Trophoblast cell (in vitro differentiated cells and primary cell): ENCODE measurements at regions not wholly inside any gene's neighbourhood (a gene's known extent, or its start where the extent isn't known, plus 50 kb on each side); places are given as distances from the start of the nearest gene placed in this dataset.
"Not testable (repeated sequence)": the region's sequence is repeated elsewhere in the genome, so short reads cannot be mapped to it uniquely, and the experiment has no call there.

Experiments used
- DNase-seq, 2 donors: peaks; one replicate each; pipeline ENCODE4 v3.0.0-alpha.2; 2016
- H2AFZ ChIP-seq: 2 replicates; pipeline ENCODE4 v1.6.1; 2013; ENCODE audit warnings: low read length, moderate library complexity, mild to moderate bottlenecking; ENCODE audit not compliant: insufficient read depth, poor library complexity
- H2AK5ac ChIP-seq: 2 replicates; pipeline ENCODE4 v1.6.1; 2013; ENCODE audit warnings: mild to moderate bottlenecking, low read length
- H2BK120ac ChIP-seq: 2 replicates; pipeline ENCODE4 v1.6.1; 2013; ENCODE audit warnings: low read length, mild to moderate bottlenecking, moderate library complexity; ENCODE audit not compliant: insufficient read depth, poor library complexity
- H2BK12ac ChIP-seq: 2 replicates; pipeline ENCODE4 v1.6.1; 2013; ENCODE audit warnings: mild to moderate bottlenecking, low read length, moderate library complexity
- H2BK5ac ChIP-seq: 2 replicates; pipeline ENCODE4 v1.6.1; 2013; ENCODE audit warnings: low read length, low read depth, moderate library complexity, mild to moderate bottlenecking; ENCODE audit not compliant: poor library complexity
- H3K14ac ChIP-seq: 2 replicates; pipeline ENCODE4 v1.6.1; 2013; ENCODE audit warnings: mild to moderate bottlenecking, low read length
- H3K18ac ChIP-seq: 2 replicates; pipeline ENCODE4 v1.6.1; 2013; ENCODE audit warnings: mild to moderate bottlenecking, low read length
- H3K23ac ChIP-seq: 2 replicates; pipeline ENCODE4 v1.6.1; 2013; ENCODE audit warnings: low read length
- H3K27ac ChIP-seq: 2 replicates; pipeline ENCODE4 v1.5.1; 2013; ENCODE audit warnings: low read depth, mild to moderate bottlenecking, inconsistent platforms, low read length, moderate library complexity
- H3K27me3 ChIP-seq: 2 replicates; pipeline ENCODE4 v1.6.1; 2013; ENCODE audit warnings: inconsistent platforms, mild to moderate bottlenecking, low read length, moderate library complexity; ENCODE audit not compliant: insufficient read depth
- H3K36me3 ChIP-seq, 2 experiments: 1 replicate in 1 of 2; 2 replicates in 1 of 2; pipeline ENCODE4 v1.6.1; 2013; ENCODE audit warnings: low read length in 2 of 2, mild to moderate bottlenecking in 2 of 2, moderate library complexity in 1 of 2; ENCODE audit not compliant: insufficient read depth in 2 of 2, control insufficient read depth in 1 of 2
- H3K4ac ChIP-seq: 2 replicates; pipeline ENCODE4 v1.6.1; 2013; ENCODE audit warnings: low read depth, mild to moderate bottlenecking, low read length, moderate library complexity
- H3K4me1 ChIP-seq, 2 experiments: 1 replicate in 1 of 2; 2 replicates in 1 of 2; pipeline ENCODE4 v1.6.1; 2013; ENCODE audit warnings: low read length in 2 of 2, mild to moderate bottlenecking in 2 of 2, moderate library complexity in 1 of 2; ENCODE audit not compliant: insufficient read depth in 2 of 2, control insufficient read depth in 1 of 2
- H3K4me2 ChIP-seq: 2 replicates; pipeline ENCODE4 v1.6.1; 2013; ENCODE audit warnings: inconsistent platforms, mild to moderate bottlenecking, low read length, moderate library complexity
- H3K4me3 ChIP-seq: 2 replicates; pipeline ENCODE4 v1.5.1; 2013; ENCODE audit warnings: mild to moderate bottlenecking, low read depth, low read length, inconsistent platforms
- H3K79me1 ChIP-seq: one replicate; pipeline ENCODE4 v1.6.1; 2013; ENCODE audit warnings: low read length
- H3K79me2 ChIP-seq: 2 replicates; pipeline ENCODE4 v1.6.1; 2013; ENCODE audit warnings: low read length, mild to moderate bottlenecking; ENCODE audit not compliant: control insufficient read depth, insufficient read depth, poor library complexity
- H3K9ac ChIP-seq: 2 replicates; pipeline ENCODE4 v1.6.1; 2013; ENCODE audit warnings: mild to moderate bottlenecking, low read length
- H3K9me3 ChIP-seq: 2 replicates; pipeline ENCODE4 v1.6.1; 2013; ENCODE audit warnings: low read depth, mild to moderate bottlenecking, control low read depth, inconsistent platforms, low read length; ENCODE audit not compliant: insufficient read depth
- H4K12ac ChIP-seq: 2 replicates; pipeline ENCODE4 v1.6.1; 2013; ENCODE audit warnings: low read depth, mild to moderate bottlenecking, low read length, moderate library complexity
- H4K8ac ChIP-seq: 2 replicates; pipeline ENCODE4 v1.6.1; 2013; ENCODE audit warnings: low read depth, mild to moderate bottlenecking, low read length, moderate library complexity
- H4K91ac ChIP-seq: one replicate; pipeline ENCODE4 v1.6.1; 2013; ENCODE audit warnings: low read depth, mild to moderate bottlenecking, low read length, moderate library complexity
- WGBS: extraction: QIAGEN DNeasy Blood & Tissue Kit; methylation state at CpG from one replicate; pipeline ENCODE4 v1.1.7; 2013; ENCODE audit warnings: missing lambda C conversion rate; ENCODE audit not compliant: insufficient read length, insufficient coverage; ENCODE audit errors: extremely low coverage; 5-methylcytosine and 5-hydroxymethylcytosine counted together

- H3K23ac ChIP-seq: no peak overlapping the region
- H2BK5ac ChIP-seq: no peak overlapping the region
- H3K4me3 ChIP-seq: no peak overlapping the region
- no CpG with 5 or more reads among the region's 3 CpGs for WGBS
- no peak overlapping the region for H2AK5ac ChIP-seq
- no peak overlapping the region for H2BK120ac ChIP-seq
- H4K8ac ChIP-seq: no peak overlapping the region
- H3K14ac ChIP-seq: no peak overlapping the region
- H3K4me1 ChIP-seq: no peaks in the 10 kb centered on the region
- no peak for DNase-seq
- no peak overlapping the region for H3K4me2 ChIP-seq
- no peak overlapping the region for H4K12ac ChIP-seq
- H3K36me3 ChIP-seq: no peaks in the 10 kb centered on the region
- no peak overlapping the region for H3K27ac ChIP-seq
- no peak overlapping the region for H4K91ac ChIP-seq
- H3K27me3 ChIP-seq: no peaks in the 10 kb centered on the region
- no peaks in the 10 kb centered on the region for H3K9me3 ChIP-seq
- H2AFZ ChIP-seq: no peak overlapping the region
- no peak overlapping the region for H3K4ac ChIP-seq
- no peaks in the 10 kb centered on the region for H3K79me1 ChIP-seq
- H3K9ac ChIP-seq: no peak overlapping the region
- H3K18ac ChIP-seq: no peak overlapping the region
- no peaks in the 10 kb centered on the region for H3K79me2 ChIP-seq
- no peak overlapping the region for H2BK12ac ChIP-seq
Measured at GRCh38 chr4:163736876-163737275, 242.4 kb downstream of the TMA16 start.

- no CpG with 5 or more reads among the region's 7 CpGs for WGBS
- not testable (repeated sequence) for H3K18ac ChIP-seq, H4K8ac ChIP-seq
Measured at GRCh38 chr4:163737846-163738245, 243.4 kb downstream of the TMA16 start.

GRCh38 chr4:163738521-163738920, 244.0 kb downstream of the TMA16 start:
- H3K4ac ChIP-seq: no peak overlapping the region
- H3K9me3 ChIP-seq: no peaks in the 10 kb centered on the region
- no peak overlapping the region for H3K4me3 ChIP-seq
- no peak overlapping the region for H2BK120ac ChIP-seq
- H3K9ac ChIP-seq: no peak overlapping the region
- H2AK5ac ChIP-seq: no peak overlapping the region
- H3K14ac ChIP-seq: no peak overlapping the region
- no peaks in the 10 kb centered on the region for H3K4me1 ChIP-seq
- H4K8ac ChIP-seq: no peak overlapping the region
- no peaks in the 10 kb centered on the region for H3K79me2 ChIP-seq
- no peaks in the 10 kb centered on the region for H3K79me1 ChIP-seq
- no peak for DNase-seq
- H2BK5ac ChIP-seq: no peak overlapping the region
- H3K4me2 ChIP-seq: no peak overlapping the region
- H3K36me3 ChIP-seq: no peaks in the 10 kb centered on the region
- no peak overlapping the region for H3K27ac ChIP-seq
- no peak overlapping the region for H2AFZ ChIP-seq
- H4K12ac ChIP-seq: no peak overlapping the region
- no peak overlapping the region for H3K18ac ChIP-seq
- no peak overlapping the region for H4K91ac ChIP-seq
- H3K23ac ChIP-seq: no peak overlapping the region
- H2BK12ac ChIP-seq: no peak overlapping the region
- no peaks in the 10 kb centered on the region for H3K27me3 ChIP-seq

More at GRCh38 chr4:163737846-163738245, 243.4 kb downstream of the TMA16 start:
- not testable (repeated sequence) for H2AK5ac ChIP-seq, H3K79me2 ChIP-seq, H3K36me3 ChIP-seq, H2BK5ac ChIP-seq, H3K79me1 ChIP-seq, H4K12ac ChIP-seq, H3K27me3 ChIP-seq, H2AFZ ChIP-seq, H2BK12ac ChIP-seq, H3K4me3 ChIP-seq, DNase-seq, H2BK120ac ChIP-seq, H3K14ac ChIP-seq, H3K23ac ChIP-seq, H3K4me2 ChIP-seq, H3K9me3 ChIP-seq, H3K4me1 ChIP-seq, H3K4ac ChIP-seq, H3K9ac ChIP-seq, H3K27ac ChIP-seq, H4K91ac ChIP-seq

GRCh38 chr4:163744861-163745260, 250.4 kb downstream of the TMA16 start:
- Histone ChIP-seq H3K14ac (no peak overlapping the region), H3K4me1 (no peaks in the 10 kb centered on the region), H2AK5ac (no peak overlapping the region), H4K8ac (no peak overlapping the region), H2BK12ac (no peak overlapping the region), H3K27me3 (no peaks in the 10 kb centered on the region), H3K23ac (no peak overlapping the region), H3K79me2 (no peaks in the 10 kb centered on the region), H3K27ac (no peak overlapping the region), H3K18ac (no peak overlapping the region), H3K4me2 (no peak overlapping the region), H2AFZ (no peak overlapping the region), H3K9ac (no peak overlapping the region), H4K91ac (no peak overlapping the region), H3K4ac (no peak overlapping the region), H3K79me1 (no peaks in the 10 kb centered on the region), H3K9me3 (no peaks in the 10 kb centered on the region), H2BK120ac (no peak overlapping the region), H3K4me3 (no peak overlapping the region), H4K12ac (no peak overlapping the region), H2BK5ac (no peak overlapping the region), H3K36me3 (no peaks in the 10 kb centered on the region)
- no CpG with 5 or more reads among the region's 4 CpGs for WGBS
- DNase-seq: no peak
